ENCODE measurements at regions not wholly inside any gene's neighbourhood (a gene's known extent, or its start where the extent isn't known, plus 50 kb on each side); places are given as distances from the start of the nearest gene placed in this dataset.

- TF ChIP-seq TCF12 (IDR thresholded peaks at IDR 0.05; ENCODE audit: low read depth) (no peak), CREB1 (IDR thresholded peaks at IDR 0.05; ENCODE audit: low read depth) (no peak), EGR1 (IDR thresholded peaks at IDR 0.05) (no peak), NFIC (IDR thresholded peaks at IDR 0.05) (no peak), CEBPB (IDR thresholded peaks at IDR 0.05) (no peak), MAX (IDR thresholded peaks at IDR 0.05) (no peak), FOXM1 (IDR thresholded peaks at IDR 0.05; ENCODE audit: borderline replicate concordance, low read depth) (no peak), EP300 (IDR thresholded peaks at IDR 0.05; ENCODE audit: borderline replicate concordance) (no peak), ZBTB7A (IDR thresholded peaks at IDR 0.05; ENCODE audit: low read depth) (no peak), TEAD4 (IDR thresholded peaks at IDR 0.05) (no peak), TAF1 (IDR thresholded peaks at IDR 0.05; ENCODE audit: low read depth) (no peak)
- TF ChIP-seq, protein P1, sequence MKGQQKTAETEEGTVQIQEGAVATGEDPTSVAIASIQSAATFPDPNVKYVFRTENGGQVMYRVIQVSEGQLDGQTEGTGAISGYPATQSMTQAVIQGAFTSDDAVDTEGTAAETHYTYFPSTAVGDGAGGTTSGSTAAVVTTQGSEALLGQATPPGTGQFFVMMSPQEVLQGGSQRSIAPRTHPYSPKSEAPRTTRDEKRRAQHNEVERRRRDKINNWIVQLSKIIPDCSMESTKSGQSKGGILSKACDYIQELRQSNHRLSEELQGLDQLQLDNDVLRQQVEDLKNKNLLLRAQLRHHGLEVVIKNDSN (IDR thresholded peaks at IDR 0.05) = no peak
- TF ChIP-seq, protein P2, sequence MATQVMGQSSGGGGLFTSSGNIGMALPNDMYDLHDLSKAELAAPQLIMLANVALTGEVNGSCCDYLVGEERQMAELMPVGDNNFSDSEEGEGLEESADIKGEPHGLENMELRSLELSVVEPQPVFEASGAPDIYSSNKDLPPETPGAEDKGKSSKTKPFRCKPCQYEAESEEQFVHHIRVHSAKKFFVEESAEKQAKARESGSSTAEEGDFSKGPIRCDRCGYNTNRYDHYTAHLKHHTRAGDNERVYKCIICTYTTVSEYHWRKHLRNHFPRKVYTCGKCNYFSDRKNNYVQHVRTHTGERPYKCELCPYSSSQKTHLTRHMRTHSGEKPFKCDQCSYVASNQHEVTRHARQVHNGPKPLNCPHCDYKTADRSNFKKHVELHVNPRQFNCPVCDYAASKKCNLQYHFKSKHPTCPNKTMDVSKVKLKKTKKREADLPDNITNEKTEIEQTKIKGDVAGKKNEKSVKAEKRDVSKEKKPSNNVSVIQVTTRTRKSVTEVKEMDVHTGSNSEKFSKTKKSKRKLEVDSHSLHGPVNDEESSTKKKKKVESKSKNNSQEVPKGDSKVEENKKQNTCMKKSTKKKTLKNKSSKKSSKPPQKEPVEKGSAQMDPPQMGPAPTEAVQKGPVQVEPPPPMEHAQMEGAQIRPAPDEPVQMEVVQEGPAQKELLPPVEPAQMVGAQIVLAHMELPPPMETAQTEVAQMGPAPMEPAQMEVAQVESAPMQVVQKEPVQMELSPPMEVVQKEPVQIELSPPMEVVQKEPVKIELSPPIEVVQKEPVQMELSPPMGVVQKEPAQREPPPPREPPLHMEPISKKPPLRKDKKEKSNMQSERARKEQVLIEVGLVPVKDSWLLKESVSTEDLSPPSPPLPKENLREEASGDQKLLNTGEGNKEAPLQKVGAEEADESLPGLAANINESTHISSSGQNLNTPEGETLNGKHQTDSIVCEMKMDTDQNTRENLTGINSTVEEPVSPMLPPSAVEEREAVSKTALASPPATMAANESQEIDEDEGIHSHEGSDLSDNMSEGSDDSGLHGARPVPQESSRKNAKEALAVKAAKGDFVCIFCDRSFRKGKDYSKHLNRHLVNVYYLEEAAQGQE (IDR thresholded peaks at IDR 0.05; ENCODE audit: low read depth) = no peak
Measured at GRCh38 chr5:135776457-135776856, 58.0 kb upstream of the SLC25A48 start.

GRCh38 chr5:135761746-135762145 is 72.7 kb upstream of the SLC25A48 start:
- TF ChIP-seq EGR1 (IDR thresholded peaks at IDR 0.05) (no peak), TEAD4 (IDR thresholded peaks at IDR 0.05) (no peak), YY1 (IDR thresholded peaks at IDR 0.05; ENCODE audit: low read depth) (no peak), EP300 (IDR thresholded peaks at IDR 0.05; ENCODE audit: borderline replicate concordance) (no peak), ZBTB7A (IDR thresholded peaks at IDR 0.05; ENCODE audit: low read depth) (no peak), MAX (IDR thresholded peaks at IDR 0.05) (no peak), TCF12 (IDR thresholded peaks at IDR 0.05; ENCODE audit: low read depth) (no peak)
- TF ChIP-seq, protein P1 (IDR thresholded peaks at IDR 0.05) = no peak

DNA sequence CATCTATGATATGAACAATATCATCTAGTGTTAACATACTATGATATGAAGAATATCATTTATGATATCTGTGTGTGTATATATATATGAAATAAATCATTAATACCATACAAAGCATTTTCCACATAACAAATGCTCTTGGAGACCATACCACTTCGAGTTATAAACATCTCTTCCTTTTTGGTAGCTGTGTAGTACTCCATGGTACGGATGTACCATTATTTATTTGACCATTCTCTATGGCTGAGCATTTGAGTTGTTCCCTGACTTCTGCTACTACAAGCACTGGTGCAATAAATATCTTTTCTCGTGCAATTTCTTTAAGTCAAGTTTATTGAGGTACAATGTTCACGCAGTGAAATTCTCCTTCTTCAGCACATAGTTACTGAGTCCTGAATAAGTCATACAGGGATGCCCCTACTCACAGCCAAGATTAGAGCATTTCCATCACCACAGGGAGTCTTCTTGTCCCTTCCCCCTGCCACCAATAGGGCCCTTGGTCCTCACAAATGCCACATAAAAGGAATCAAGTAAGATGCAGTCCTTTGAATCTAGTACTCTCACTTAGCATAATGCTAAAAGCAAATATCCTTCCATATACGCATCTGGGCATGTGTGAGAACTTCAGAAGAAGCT is 75.2 kb upstream of the SLC25A48 start:
- TF ChIP-seq, protein P2 (IDR thresholded peaks at IDR 0.05; ENCODE audit: low read depth) = no peak
- TF ChIP-seq MAX (IDR thresholded peaks at IDR 0.05) (no peak), CREB1 (IDR thresholded peaks at IDR 0.05; ENCODE audit: low read depth) (no peak), TCF12 (IDR thresholded peaks at IDR 0.05; ENCODE audit: low read depth) (no peak), FOXM1 (IDR thresholded peaks at IDR 0.05; ENCODE audit: borderline replicate concordance, low read depth) (no peak), NFIC (IDR thresholded peaks at IDR 0.05) (no peak)

GRCh38 chr5:135753990-135754389 is 80.5 kb upstream of the SLC25A48 start:
- TF ChIP-seq TCF12 (IDR thresholded peaks at IDR 0.05; ENCODE audit: low read depth) = no peak
- TF ChIP-seq EP300 (IDR thresholded peaks at IDR 0.05; ENCODE audit: borderline replicate concordance) = no peak
- TF ChIP-seq NFIC (IDR thresholded peaks at IDR 0.05) = no peak
- no peak for TF ChIP-seq ZBTB7A (IDR thresholded peaks at IDR 0.05; ENCODE audit: low read depth)
- no peak for TF ChIP-seq TAF1 (IDR thresholded peaks at IDR 0.05; ENCODE audit: low read depth)
- no peak for TF ChIP-seq CEBPB (IDR thresholded peaks at IDR 0.05)
- TF ChIP-seq MAX (IDR thresholded peaks at IDR 0.05) = no peak
- no peak for TF ChIP-seq TEAD4 (IDR thresholded peaks at IDR 0.05)
- TF ChIP-seq YY1 (IDR thresholded peaks at IDR 0.05; ENCODE audit: low read depth) = no peak
- no peak for TF ChIP-seq EGR1 (IDR thresholded peaks at IDR 0.05)

GRCh38 chr5:135750506-135750905 is 84.0 kb upstream of the SLC25A48 start:
- TF ChIP-seq, protein P1 (IDR thresholded peaks at IDR 0.05) = no peak
- TF ChIP-seq EP300 (IDR thresholded peaks at IDR 0.05; ENCODE audit: borderline replicate concordance) (no peak), CREB1 (IDR thresholded peaks at IDR 0.05; ENCODE audit: low read depth) (no peak), TAF1 (IDR thresholded peaks at IDR 0.05; ENCODE audit: low read depth) (no peak), RAD21 (IDR thresholded peaks at IDR 0.05; ENCODE audit: low read depth) (no peak), FOXM1 (IDR thresholded peaks at IDR 0.05; ENCODE audit: borderline replicate concordance, low read depth) (no peak), TCF12 (IDR thresholded peaks at IDR 0.05; ENCODE audit: low read depth) (no peak), TEAD4 (IDR thresholded peaks at IDR 0.05) (no peak), NFIC (IDR thresholded peaks at IDR 0.05) (no peak), CEBPB (IDR thresholded peaks at IDR 0.05) (no peak)
- TF ChIP-seq, protein P2 (IDR thresholded peaks at IDR 0.05; ENCODE audit: low read depth) = no peak

Data from Ishikawa (cell line).